GM20000 (cell line): ENCODE measurements at regions not wholly inside any gene's neighbourhood (a gene's known extent, or its start where the extent isn't known, plus 50 kb on each side); places are given as distances from the start of the nearest gene placed in this dataset.

Experiments used
- DNase-seq: peaks from one replicate; pipeline ENCODE4 v3.0.0; 2012; ENCODE audit warnings: low spot score
- TF ChIP-seq, protein P1 (sequence below): IDR thresholded peaks from 2 replicates; pipeline ENCODE4 v1.5.1; 2012; ENCODE audit warnings: mild to moderate bottlenecking, control low read depth; ENCODE audit errors: extremely low read depth, missing control alignments

- no peak for DNase-seq
- TF ChIP-seq, protein P1, sequence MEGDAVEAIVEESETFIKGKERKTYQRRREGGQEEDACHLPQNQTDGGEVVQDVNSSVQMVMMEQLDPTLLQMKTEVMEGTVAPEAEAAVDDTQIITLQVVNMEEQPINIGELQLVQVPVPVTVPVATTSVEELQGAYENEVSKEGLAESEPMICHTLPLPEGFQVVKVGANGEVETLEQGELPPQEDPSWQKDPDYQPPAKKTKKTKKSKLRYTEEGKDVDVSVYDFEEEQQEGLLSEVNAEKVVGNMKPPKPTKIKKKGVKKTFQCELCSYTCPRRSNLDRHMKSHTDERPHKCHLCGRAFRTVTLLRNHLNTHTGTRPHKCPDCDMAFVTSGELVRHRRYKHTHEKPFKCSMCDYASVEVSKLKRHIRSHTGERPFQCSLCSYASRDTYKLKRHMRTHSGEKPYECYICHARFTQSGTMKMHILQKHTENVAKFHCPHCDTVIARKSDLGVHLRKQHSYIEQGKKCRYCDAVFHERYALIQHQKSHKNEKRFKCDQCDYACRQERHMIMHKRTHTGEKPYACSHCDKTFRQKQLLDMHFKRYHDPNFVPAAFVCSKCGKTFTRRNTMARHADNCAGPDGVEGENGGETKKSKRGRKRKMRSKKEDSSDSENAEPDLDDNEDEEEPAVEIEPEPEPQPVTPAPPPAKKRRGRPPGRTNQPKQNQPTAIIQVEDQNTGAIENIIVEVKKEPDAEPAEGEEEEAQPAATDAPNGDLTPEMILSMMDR: no peak
These were observed 70.5 kb upstream of the BLID start for GRCh38 chr11:122186439-122187080.

DNA sequence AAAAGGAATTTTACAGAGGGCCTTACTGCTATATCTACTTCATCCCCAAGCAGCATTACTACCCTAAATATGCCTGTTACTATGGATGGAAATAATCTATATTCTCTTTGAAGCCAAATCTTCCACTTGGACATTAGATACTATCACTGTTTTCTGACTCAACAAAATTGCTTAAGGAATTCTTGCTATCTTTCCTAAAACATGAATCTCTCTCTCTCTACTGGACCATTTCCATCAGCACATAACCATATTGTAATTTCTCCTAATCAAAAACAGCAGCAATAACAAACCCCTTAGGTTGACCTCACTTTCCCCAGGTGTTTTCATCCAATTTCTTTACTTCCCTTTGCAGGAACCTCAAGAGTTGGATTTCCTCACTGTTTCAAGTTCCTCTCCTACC is 67.9 kb upstream of the BLID start:
- no peak for DNase-seq
- TF ChIP-seq, protein P1: no peak

DNA sequence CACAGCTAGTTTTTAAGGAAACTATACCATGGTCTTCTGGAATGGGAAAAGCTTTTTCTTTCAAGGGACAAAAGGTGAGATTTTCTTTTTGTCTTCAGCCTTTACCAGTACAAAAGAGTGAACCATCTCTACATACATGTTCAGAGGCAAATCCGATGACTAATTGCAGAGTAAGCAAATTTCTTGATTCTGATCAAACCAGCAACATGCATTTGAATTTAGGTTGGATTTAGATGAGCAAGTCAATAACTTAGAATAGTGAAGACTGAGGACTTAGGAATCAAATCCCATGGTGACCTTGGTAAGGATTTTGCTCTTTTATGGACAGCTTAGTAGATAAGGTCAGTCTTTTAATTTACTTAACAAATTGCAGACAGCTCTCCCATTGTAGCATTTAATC is 65.9 kb upstream of the BLID start:
- no peak for DNase-seq
- TF ChIP-seq, protein P1: no peak

GRCh38 chr11:122181372-122181771 is 65.4 kb upstream of the BLID start:
- TF ChIP-seq, protein P1: no peak
- DNase-seq: no peak

DNA sequence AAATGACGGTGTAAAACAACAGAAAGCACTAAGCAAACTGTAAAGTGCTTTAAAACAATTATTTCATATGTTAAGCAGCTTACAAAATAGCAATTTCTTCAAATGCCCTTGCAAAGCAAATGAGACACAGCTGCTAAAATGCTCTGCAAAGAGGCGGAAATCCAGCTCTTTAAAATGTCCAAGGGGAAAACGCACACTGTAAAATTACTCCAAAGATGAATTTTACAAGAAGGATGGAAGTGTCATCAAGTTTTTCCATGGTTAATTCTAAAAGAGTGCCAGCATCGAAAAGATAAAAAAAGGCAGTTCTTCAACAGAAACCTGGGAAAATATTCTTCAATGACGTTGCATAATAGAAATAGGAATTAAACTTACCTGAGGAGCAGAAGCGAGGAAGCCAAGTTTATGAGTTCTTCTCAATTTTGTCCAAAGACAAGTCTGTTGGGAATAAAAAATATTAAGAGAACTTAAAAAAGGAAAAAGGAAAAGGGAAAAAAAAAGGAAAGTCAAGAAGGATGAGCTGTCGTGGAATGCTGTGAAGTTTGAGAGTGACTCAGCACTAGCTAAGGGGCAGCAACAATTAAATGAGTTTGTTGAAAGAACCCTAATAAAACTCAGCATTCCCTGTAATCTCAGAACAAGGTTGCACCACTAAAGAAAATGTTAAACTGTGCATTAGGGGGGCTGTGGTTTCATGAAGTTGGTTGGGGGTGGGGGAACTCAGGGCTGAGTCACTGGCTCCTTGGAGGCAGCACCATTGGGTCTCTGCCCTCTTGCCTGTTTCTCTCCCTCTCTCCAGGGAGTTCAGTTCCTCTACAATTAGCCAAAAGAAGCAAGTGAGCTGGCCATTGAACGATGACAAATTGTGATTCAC is 64.2 kb upstream of the BLID start:
- DNase-seq: no peak
- TF ChIP-seq, protein P1: no peak

DNA sequence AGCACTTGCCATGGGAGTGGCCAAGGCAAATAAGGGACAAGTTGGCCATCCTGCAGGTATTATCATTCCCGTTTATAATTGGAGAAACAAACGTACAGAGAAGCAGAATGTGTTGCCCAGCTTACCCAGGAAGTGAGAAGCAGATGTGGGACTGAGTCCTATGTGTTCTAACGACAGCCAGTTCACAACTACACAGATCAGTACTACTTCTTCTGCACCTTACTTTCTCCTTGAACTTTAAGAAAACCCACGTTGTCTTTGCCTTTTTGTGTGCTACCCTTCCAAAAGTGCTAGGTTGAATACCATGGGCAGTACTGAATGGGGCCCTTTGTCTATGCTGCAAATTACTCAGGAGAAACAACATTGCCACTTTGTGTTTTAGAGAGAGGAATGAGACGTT is 62.8 kb upstream of the BLID start:
- DNase-seq: no peak
- TF ChIP-seq, protein P1: no peak

DNA sequence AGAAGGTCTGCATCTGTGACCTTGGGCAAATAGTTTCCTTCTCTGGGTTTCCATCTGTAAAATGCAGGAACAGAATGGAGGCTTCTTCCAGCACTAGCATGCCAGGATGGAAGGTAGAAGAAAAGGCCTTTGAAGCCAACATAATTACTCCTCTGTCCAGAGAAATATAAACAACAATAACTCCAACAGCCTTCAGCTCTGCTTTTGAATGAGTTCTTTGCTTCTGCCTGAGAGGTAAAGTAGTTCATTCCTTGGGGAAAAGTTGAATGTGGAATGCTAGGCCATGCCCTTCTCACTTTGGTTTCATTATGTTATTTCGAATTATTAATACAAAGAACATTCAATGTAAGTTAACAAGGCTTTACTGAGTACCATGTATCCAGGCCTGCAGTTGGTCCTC is 61.2 kb upstream of the BLID start:
- DNase-seq: no peak
- TF ChIP-seq, protein P1: no peak
